Heart left ventricle (tissue), 13 donors: ENCODE measurements at regions not wholly inside any gene's neighbourhood (a gene's known extent, or its start where the extent isn't known, plus 50 kb on each side); places are given as distances from the start of the nearest gene placed in this dataset.

ENCODE experiments used
- POLR2A ChIP-seq, 2 donors: fragments of 450-650 bp; IDR thresholded peaks; one replicate each; pipeline ENCODE4 v1.6.1; 2017; ENCODE audit warnings: antibody characterized with exemption in 2 of 2, mild to moderate bottlenecking in 2 of 2, moderate library complexity in 2 of 2
- TF ChIP-seq, protein P1 (sequence below), 12 donors: fragments of 200-600 bp; sonication (generic) in 4 of 12; IDR thresholded peaks; one replicate each; pipeline versions ENCODE4 v1.5.0 to v1.8.0; 2018 to 2022; ENCODE audit warnings: antibody characterized with exemption in 12 of 12, mild to moderate bottlenecking in 5 of 12
- donor health status: ischemic (EF 13 %, LVEDD 7.1; RV severe dilation, severe dysfunction).
- donor health status: DM: no; HTN: yes; CAD: no.
- donor health status: DM: no; HTN: no; CAD: no.
- donor health status: ischemic (EF 25% LVEDD 6.9; RV normal size, moderate dysfunction).
- donor health status: ischemic (EF 25% LVEDD 5.7; RV mildly dilated, moderate dysfunction).
- donor health status: ischemic (EF 35%, LVEDD 5.7; RV mildly dilated, moderate dysfunction).
- donor health status: nonischemic (EF 11% LVEDD 7.7; RV severe dilation, severe dysfunction).
- donor health status: DM: yes; HTN: yes; CAD: no.
- donor health status: PGD.
- donor health status: ischemic (EF 29% LVEDD 5.4; RV normal size, mild dysfunction).
- donor health status: nonischemic (EF 23%, LVEDD 6.1; RV moderate dilation, normal function).

DNA sequence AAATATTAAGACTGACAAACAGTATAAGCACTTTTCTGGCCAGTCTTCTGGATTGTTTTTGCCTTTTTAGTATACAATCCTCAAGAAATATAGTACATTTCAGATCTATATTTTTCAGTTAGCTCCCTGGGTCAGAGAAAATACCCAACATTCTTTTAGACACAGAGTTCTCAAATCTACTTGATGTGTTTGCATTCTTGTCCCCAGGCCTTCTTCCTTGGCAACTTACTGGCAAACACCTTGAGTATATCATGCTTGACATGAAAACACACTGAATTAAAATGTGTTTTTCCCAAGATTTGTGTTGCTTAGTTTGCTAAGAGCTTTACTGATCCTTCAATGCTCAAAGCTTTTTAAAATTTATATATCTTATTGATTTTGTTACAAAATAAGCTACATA is 1413.1 kb upstream of the CDH9 start:
- TF ChIP-seq, protein P1, sequence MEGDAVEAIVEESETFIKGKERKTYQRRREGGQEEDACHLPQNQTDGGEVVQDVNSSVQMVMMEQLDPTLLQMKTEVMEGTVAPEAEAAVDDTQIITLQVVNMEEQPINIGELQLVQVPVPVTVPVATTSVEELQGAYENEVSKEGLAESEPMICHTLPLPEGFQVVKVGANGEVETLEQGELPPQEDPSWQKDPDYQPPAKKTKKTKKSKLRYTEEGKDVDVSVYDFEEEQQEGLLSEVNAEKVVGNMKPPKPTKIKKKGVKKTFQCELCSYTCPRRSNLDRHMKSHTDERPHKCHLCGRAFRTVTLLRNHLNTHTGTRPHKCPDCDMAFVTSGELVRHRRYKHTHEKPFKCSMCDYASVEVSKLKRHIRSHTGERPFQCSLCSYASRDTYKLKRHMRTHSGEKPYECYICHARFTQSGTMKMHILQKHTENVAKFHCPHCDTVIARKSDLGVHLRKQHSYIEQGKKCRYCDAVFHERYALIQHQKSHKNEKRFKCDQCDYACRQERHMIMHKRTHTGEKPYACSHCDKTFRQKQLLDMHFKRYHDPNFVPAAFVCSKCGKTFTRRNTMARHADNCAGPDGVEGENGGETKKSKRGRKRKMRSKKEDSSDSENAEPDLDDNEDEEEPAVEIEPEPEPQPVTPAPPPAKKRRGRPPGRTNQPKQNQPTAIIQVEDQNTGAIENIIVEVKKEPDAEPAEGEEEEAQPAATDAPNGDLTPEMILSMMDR (IDR thresholded peaks at IDR 0.05), result no peak
- TF ChIP-seq POLR2A (IDR thresholded peaks at IDR 0.05), result no peak
